ENCODE measurements at regions not wholly inside any gene's neighbourhood (a gene's known extent, or its start where the extent isn't known, plus 50 kb on each side); places are given as distances from the start of the nearest gene placed in this dataset.
"Not testable (repeated sequence)": the region's sequence is repeated elsewhere in the genome, so short reads cannot be mapped to it uniquely, and the experiment has no call there.

DNA sequence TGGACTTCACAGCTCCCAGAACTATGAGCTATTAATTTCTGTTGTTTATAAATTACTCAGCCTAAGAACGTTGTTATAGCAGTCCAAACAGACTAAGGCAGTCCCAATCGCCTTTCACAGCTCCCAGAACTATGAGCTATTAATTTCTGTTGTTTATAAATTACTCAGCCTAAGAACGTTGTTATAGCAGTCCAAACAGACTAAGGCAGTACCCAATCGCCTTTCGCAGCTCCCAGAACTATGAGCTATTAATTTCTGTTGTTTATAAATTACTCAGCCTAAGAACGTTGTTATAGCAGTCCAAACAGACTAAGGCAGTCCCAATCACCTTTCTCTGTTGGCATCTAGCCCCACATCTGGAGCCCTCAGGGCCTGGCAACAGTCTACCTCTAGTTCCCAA is 117.0 kb upstream of the ASB18 start:
- TF ChIP-seq, protein P1, sequence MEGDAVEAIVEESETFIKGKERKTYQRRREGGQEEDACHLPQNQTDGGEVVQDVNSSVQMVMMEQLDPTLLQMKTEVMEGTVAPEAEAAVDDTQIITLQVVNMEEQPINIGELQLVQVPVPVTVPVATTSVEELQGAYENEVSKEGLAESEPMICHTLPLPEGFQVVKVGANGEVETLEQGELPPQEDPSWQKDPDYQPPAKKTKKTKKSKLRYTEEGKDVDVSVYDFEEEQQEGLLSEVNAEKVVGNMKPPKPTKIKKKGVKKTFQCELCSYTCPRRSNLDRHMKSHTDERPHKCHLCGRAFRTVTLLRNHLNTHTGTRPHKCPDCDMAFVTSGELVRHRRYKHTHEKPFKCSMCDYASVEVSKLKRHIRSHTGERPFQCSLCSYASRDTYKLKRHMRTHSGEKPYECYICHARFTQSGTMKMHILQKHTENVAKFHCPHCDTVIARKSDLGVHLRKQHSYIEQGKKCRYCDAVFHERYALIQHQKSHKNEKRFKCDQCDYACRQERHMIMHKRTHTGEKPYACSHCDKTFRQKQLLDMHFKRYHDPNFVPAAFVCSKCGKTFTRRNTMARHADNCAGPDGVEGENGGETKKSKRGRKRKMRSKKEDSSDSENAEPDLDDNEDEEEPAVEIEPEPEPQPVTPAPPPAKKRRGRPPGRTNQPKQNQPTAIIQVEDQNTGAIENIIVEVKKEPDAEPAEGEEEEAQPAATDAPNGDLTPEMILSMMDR (IDR thresholded peaks at IDR 0.05) = not testable (repeated sequence)
- TF ChIP-seq POLR2A (IDR thresholded peaks at IDR 0.05) = not testable (repeated sequence)
